Fibroblast of villous mesenchyme (primary cell): ENCODE measurements at regions not wholly inside any gene's neighbourhood (a gene's known extent, or its start where the extent isn't known, plus 50 kb on each side); places are given as distances from the start of the nearest gene placed in this dataset.

ENCODE experiments used
- DNase-seq: peaks from one replicate; pipeline ENCODE4 v3.0.0-alpha.2; 2010; ENCODE audit warnings: low read depth
- H3K4me3 ChIP-seq: 2 replicates; pipeline ENCODE4 v1.5.1; 2011; ENCODE audit warnings: low read depth, mild to moderate bottlenecking, low read length
- TF ChIP-seq, protein P1 (sequence below): IDR thresholded peaks from 2 replicates; pipeline ENCODE4 v1.5.1; 2012; ENCODE audit warnings: low read depth, mild to moderate bottlenecking, low read length; ENCODE audit not compliant: insufficient read depth

DNA sequence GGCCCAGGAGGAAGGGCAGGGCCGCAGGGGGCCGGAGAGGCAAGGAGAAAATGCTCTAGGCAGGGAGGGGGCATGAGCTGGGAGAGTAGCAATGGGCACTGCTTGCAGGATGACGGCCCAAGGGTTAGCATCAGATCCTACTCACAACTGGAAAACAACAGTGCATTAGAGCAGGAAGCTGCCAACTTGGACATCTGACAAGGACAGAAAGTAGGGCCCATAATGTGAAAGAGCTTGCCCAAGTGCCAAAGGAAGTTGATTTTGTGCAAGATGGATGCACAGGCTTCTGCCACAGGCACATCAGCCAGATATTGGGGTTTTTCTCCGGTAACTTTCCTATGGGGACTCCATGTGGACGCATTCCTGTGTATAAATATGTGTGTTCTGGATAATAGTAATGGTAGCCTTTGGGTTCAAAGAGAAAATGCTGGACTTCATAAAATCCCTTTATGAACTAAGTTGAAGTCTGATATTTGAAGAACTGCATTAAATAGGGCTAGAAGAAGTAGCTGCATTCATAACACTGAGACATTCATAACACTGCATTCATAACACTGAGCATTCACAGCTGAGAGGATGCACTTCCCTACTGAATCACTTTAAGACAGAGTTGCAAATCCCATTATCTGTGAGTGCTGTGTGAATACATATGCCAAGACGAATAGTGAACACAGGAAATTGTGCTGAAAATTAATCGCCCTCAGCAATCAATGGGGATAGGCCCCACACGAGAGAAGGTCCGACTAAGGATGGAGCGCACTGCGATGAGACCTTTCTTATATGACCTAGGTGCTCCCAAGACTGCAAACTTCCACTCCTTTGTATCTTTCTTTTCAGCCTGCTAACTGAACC is 235.6 kb upstream of the PRDM1 start:
- DNase-seq: no peak
- TF ChIP-seq, protein P1, sequence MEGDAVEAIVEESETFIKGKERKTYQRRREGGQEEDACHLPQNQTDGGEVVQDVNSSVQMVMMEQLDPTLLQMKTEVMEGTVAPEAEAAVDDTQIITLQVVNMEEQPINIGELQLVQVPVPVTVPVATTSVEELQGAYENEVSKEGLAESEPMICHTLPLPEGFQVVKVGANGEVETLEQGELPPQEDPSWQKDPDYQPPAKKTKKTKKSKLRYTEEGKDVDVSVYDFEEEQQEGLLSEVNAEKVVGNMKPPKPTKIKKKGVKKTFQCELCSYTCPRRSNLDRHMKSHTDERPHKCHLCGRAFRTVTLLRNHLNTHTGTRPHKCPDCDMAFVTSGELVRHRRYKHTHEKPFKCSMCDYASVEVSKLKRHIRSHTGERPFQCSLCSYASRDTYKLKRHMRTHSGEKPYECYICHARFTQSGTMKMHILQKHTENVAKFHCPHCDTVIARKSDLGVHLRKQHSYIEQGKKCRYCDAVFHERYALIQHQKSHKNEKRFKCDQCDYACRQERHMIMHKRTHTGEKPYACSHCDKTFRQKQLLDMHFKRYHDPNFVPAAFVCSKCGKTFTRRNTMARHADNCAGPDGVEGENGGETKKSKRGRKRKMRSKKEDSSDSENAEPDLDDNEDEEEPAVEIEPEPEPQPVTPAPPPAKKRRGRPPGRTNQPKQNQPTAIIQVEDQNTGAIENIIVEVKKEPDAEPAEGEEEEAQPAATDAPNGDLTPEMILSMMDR: no peak

DNA sequence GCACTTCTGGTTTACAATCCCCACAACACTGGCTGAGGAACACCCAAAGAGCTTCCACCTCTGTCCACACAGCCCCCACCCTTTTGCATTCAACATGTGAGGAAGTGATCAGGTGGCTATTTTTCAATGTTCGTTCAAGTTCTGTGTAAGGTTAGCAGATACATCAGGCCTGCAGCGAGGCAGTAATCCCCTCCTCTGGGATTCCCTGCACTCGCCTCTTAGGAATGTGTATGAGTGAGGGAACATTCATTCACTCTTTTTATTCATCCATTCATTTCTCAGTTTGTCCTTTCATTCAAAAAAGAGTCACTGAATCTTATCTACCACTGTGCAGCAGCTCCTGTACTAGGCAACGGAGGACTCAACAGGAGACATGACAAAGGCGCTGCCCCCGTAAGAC is 236.4 kb upstream of the PRDM1 start:
- H3K4me3 ChIP-seq: no peak overlapping the region
- DNase-seq: no peak
- TF ChIP-seq, protein P1: no peak

More for the DNA sequence above, 235.6 kb upstream of the PRDM1 start:
- no peak overlapping the region for H3K4me3 ChIP-seq

DNA sequence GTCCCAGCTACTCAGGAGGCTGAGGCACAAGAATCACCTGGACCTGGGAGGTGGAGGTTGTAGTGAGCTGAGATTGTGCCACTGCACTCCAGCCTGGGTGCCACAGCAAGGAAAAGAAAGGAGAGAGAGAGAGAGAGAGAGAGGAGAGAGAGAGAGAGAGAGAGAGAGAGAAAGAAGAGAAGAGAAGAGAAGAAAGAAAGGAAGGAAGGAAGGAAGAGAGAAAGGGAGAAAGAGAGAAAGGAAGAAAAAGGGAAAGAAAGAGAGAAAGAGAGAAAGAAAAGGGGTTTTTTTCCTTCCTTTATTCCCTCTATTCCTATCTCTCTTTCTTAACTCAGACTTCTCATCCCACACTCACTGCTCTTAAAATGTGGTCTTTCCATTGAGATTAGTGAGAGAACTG is 238.7 kb upstream of the PRDM1 start:
- DNase-seq: no peak
- TF ChIP-seq, protein P1: no peak
- H3K4me3 ChIP-seq: no peak overlapping the region

DNA sequence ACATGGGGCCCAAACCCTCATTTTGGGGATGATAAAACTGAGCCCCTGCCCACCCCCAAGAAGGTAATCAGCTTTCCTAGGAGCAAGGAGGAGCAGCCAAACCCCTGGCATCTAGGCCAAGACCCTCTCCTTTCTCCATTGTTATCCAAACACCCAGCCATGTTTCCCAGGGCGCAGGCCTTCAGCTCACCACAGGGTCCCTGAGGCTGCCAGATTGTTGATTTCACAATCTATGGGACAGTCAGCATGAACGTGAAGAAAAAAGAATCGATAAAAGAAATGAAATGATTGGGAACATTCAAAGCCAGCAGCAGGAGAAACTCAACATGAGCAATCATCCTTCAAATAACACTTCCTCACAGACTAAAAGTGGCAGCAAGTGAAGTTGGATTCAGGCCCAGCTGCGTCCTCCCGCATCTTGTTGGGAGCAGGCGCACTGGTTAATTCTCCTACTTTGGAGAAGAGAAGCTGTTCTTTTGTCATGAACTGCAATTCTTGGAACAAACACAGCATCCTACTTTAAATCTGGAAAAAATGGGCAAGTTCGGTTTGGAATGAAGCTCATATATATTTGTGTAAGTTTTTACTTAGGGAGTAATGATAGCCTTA is 241.8 kb upstream of the PRDM1 start:
- TF ChIP-seq, protein P1: no peak
- DNase-seq: no peak
- H3K4me3 ChIP-seq: no peak overlapping the region

DNA sequence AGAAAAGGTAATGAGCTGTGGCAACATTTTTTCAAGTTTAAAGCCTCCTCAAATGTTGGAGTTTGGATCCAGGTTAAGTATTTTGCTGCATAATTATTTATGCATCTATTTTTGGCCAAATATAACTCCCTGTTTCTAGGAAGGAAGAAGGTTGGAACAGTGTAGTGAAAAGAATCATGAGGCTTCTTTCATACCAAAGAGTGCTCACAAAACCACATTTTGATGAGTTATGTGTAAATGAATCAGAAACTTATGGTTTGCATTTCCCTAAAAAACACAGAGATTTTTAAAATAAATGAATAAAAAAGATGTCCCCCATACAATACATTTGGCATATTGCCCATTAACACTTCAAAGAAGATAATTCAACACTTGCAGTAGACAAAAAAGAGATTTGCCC is 246.9 kb upstream of the PRDM1 start:
- no peak for DNase-seq
- H3K4me3 ChIP-seq: no peak overlapping the region
- TF ChIP-seq, protein P1: no peak

DNA sequence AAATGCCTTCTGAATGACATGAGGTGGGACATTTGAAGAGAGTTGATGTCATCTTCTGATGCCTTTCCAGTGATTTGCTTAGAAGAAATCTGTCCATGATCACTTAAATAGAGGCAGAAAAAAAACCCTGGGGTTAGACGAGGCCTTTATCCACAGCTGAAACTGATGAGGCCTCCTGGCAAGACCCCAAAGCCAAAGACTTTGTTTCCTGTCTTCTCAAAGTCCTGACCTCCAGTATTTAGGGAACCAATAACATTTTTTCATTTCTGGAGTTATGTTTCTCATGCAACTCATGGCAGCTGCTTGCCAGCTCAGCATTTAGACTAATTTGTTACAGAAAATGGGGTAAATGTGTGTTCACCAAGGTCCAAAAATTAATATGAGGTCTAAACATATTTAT is 248.0 kb upstream of the PRDM1 start:
- peak; percentile 6 for DNase-seq
- no peak overlapping the region for H3K4me3 ChIP-seq
- TF ChIP-seq, protein P1: no peak
